MCF 10A (cell line): ENCODE measurements at regions not wholly inside any gene's neighbourhood (a gene's known extent, or its start where the extent isn't known, plus 50 kb on each side); places are given as distances from the start of the nearest gene placed in this dataset.

ENCODE experiments used
- BruUV-seq: library from RNA; stranded (reverse); fragments of 400-500 nt; replicated peaks from 2 replicates; lab custom pipeline; 2021; lab: Mats Ljungman, UMichigan
- CTCF ChIA-PET: fragments of 300-600 bp; sonication (Branson Sonifier 250); formaldehyde crosslinking; extraction: SDS; loops from one replicate; lab custom pipeline; 2021; ENCODE audit warnings: antibody characterized with exemption, inconsistent platforms; lab: Yijun Ruan, JAX
- POLR2A ChIA-PET: fragments of 300-600, 350-650 bp; sonication (Branson Sonifier 250); formaldehyde crosslinking; extraction: SDS; loops from one replicate; lab custom pipeline; 2020; ENCODE audit warnings: antibody characterized with exemption, inconsistent platforms; lab: Yijun Ruan, JAX
- DNase-seq: peaks from one replicate; pipeline ENCODE4 v3.0.0-alpha.2; 2018; ENCODE audit not compliant: unreplicated experiment
- H3K27ac Mint-ChIP-seq: one replicate; pipeline ENCODE4 v1.8.0; 2022; ENCODE audit warnings: mild to moderate bottlenecking, low read depth, mixed read lengths; ENCODE audit not compliant: unreplicated experiment
- H3K27me3 Mint-ChIP-seq: one replicate; pipeline ENCODE4 v1.8.0; 2022; ENCODE audit warnings: mixed read lengths; ENCODE audit not compliant: insufficient read depth, unreplicated experiment
- H3K36me3 Mint-ChIP-seq: one replicate; pipeline ENCODE4 v1.8.0; 2022; ENCODE audit warnings: mild to moderate bottlenecking, moderate library complexity, mixed read lengths; ENCODE audit not compliant: insufficient read depth, unreplicated experiment
- H3K4me1 Mint-ChIP-seq: one replicate; pipeline ENCODE4 v1.8.0; 2022; ENCODE audit warnings: mixed read lengths; ENCODE audit not compliant: insufficient read depth, unreplicated experiment
- H3K4me3 Mint-ChIP-seq: one replicate; pipeline ENCODE4 v1.8.0; 2022; ENCODE audit warnings: mild to moderate bottlenecking, moderate library complexity, mixed read lengths; ENCODE audit not compliant: unreplicated experiment
- H3K9me3 Mint-ChIP-seq: one replicate; pipeline ENCODE4 v1.8.0; 2022; ENCODE audit warnings: mixed read lengths; ENCODE audit not compliant: unreplicated experiment
- intact Hi-C: fragments of 100-400 bp; cut with micrococcal nuclease; formaldehyde crosslinking; loops from 2 replicates; pipeline ENCODE4 v1.14.1; 2022
- TF ChIP-seq, protein P1 (sequence below): fragments of 200-600 bp; IDR thresholded peaks from one replicate; pipeline ENCODE4 v1.8.0; 2022; ENCODE audit warnings: antibody characterized with exemption, mild to moderate bottlenecking; ENCODE audit not compliant: unreplicated experiment

DNA sequence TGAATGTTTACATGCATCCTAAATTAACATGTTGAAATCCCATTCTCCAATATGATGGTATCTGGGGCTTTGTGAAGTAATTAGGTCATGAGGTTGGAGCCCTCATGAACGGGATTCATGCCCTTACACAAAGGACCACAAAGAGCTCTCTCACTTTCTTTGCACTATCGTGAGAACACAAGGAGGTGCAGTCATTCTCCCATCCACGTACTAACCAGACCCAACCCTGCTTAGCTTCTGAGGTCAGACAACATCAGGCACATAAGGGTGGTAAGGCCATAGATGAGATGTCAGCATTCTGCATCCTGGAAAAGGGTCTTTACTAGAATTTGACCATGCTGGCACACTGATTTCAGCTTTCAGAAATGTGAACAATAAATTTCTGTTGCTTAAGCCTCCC lies 1211.9 kb upstream of the MIR17HG start:
- TF ChIP-seq, protein P1, sequence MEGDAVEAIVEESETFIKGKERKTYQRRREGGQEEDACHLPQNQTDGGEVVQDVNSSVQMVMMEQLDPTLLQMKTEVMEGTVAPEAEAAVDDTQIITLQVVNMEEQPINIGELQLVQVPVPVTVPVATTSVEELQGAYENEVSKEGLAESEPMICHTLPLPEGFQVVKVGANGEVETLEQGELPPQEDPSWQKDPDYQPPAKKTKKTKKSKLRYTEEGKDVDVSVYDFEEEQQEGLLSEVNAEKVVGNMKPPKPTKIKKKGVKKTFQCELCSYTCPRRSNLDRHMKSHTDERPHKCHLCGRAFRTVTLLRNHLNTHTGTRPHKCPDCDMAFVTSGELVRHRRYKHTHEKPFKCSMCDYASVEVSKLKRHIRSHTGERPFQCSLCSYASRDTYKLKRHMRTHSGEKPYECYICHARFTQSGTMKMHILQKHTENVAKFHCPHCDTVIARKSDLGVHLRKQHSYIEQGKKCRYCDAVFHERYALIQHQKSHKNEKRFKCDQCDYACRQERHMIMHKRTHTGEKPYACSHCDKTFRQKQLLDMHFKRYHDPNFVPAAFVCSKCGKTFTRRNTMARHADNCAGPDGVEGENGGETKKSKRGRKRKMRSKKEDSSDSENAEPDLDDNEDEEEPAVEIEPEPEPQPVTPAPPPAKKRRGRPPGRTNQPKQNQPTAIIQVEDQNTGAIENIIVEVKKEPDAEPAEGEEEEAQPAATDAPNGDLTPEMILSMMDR: no peak
- Mint-ChIP-seq H3K36me3 (no peaks in the 10 kb centered on the region), H3K4me3 (no peak overlapping the region), H3K27me3 (no peaks in the 10 kb centered on the region), H3K27ac (no peak overlapping the region), H3K4me1 (no peaks in the 10 kb centered on the region), H3K9me3 (no peaks in the 10 kb centered on the region)
- intact Hi-C loops: no loop called here
- no TSS peak for BruUV-seq
- DNase-seq: no peak
- ChIA-PET POLR2A (no interaction called here), CTCF (interaction anchor here (0.6 kb wide), 1 partner anchor 70 kb away, joined by 3 read pairs; no protein-coding TSS in a partner anchor)

DNA sequence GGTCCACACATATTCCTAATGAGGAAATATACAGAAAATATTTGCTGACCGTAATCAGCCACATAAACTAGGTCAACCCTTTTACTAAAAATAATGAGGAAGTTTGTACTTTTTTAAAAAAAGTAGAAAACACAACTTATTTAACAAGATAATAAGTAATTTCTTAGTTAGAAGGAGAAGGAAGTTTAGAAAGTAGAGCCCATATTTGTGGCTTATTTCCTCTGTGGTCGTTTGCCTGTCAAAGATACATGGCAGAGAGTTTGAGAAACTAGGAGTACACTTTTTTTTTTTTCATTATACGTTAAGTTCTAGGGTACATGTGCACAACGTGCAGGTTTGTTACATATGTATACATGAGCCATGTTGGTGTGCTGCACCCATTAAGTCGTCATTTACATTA lies 1205.2 kb upstream of the MIR17HG start:
- intact Hi-C loops: no loop called here
- Mint-ChIP-seq H3K4me1 (no peaks in the 10 kb centered on the region), H3K9me3 (no peaks in the 10 kb centered on the region), H3K27ac (no peak overlapping the region), H3K36me3 (no peaks in the 10 kb centered on the region), H3K4me3 (no peak overlapping the region), H3K27me3 (no peaks in the 10 kb centered on the region)
- CTCF ChIA-PET: no interaction called here
- DNase-seq: no peak
- no TSS peak for BruUV-seq
- POLR2A ChIA-PET: no interaction called here
- TF ChIP-seq, protein P1: no peak

DNA sequence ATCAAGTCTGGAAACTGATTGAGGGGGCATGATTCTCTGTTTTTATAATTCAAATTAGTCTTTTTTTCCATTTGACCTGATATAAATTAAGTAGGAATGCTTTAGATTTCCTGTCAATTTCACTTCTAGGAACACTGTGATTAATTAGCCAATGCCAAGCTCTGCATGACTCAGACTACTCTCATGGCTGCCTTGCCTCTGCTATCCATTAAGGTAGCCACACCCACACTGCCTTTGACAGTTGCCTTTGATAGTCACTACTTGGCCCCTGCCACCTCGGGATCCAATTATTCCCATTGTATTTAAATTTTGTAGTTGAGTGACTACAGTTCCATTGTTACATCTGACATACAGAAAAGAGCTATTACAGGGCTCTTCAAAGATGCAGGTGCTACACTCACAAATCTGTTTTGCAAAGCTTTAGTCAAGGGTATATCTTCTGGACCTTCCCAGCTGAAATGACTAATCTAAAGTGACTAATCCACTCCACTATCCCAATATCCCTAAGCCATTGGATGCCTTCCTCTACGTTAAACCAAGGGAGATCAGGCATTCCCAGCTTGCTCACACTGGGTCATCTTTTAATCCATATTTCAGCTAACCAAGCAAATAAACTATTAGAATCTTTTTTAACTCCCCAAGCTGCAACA lies 1193.1 kb upstream of the MIR17HG start:
- Mint-ChIP-seq H3K27me3 (no peaks in the 10 kb centered on the region), H3K4me1 (no peaks in the 10 kb centered on the region), H3K36me3 (no peaks in the 10 kb centered on the region), H3K9me3 (no peaks in the 10 kb centered on the region), H3K27ac (no peak overlapping the region), H3K4me3 (no peak overlapping the region)
- TF ChIP-seq, protein P1: no peak
- intact Hi-C loops: no loop called here
- BruUV-seq: no TSS peak
- CTCF ChIA-PET: no interaction called here
- DNase-seq: peak; percentile 47
- POLR2A ChIA-PET: interaction anchor here (0.9 kb wide), 1 partner anchor 24 kb away, joined by 3 read pairs; no protein-coding TSS in a partner anchor

DNA sequence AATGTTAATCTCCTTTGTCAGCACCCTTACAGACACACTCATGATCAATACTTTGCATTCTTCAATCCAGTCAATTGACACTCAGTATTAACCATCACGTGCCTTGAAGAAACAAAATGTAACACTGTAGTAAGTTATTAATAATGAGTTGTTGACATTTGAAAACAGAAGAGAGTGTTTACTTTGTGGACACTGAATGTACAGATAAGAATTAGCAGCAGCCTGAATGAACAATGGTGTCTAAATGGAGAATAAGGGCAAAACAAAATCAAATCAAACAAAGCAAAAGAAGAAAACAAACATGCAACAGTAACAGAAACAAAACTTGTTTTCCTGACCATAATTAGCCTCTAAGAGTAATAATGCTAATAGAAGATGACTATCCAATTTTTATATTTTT lies 1191.1 kb upstream of the MIR17HG start:
- CTCF ChIA-PET: no interaction called here
- Mint-ChIP-seq H3K4me1 (no peaks in the 10 kb centered on the region), H3K27ac (no peak overlapping the region), H3K9me3 (no peaks in the 10 kb centered on the region), H3K4me3 (no peak overlapping the region), H3K27me3 (no peaks in the 10 kb centered on the region), H3K36me3 (no peaks in the 10 kb centered on the region)
- intact Hi-C loops: no loop called here
- POLR2A ChIA-PET: no interaction called here
- no peak for DNase-seq
- TF ChIP-seq, protein P1: no peak
- no TSS peak for BruUV-seq
